ENCODE measurements at regions not wholly inside any gene's neighbourhood (a gene's known extent, or its start where the extent isn't known, plus 50 kb on each side); places are given as distances from the start of the nearest gene placed in this dataset.

- Histone ChIP-seq H3K27ac (no peak overlapping the region), H3K9me3 (no peaks in the 10 kb centered on the region), H3K4me3 (no peak overlapping the region), H3K36me3 (ENCODE audit: insufficient read depth in 1 of 2, low read depth in 1 of 2) (no peaks in the 10 kb centered on the region), H3K27me3 (ENCODE audit: insufficient read depth in 3 of 3, low read length in 2 of 3) (no peaks in the 10 kb centered on the region), H3K4me1 (no peaks in the 10 kb centered on the region)
- TF ChIP-seq CTCF (IDR thresholded peaks at IDR 0.05): no peak
- DNase-seq: no peak
- ATAC-seq: no peak
- WGBS, 3 donors: 51 to 55% (median 53%) methylated on average over 5 of the region's 5 CpGs
- intact Hi-C loops (cut with DNase I): no loop called here
Observed at GRCh38 chr2:221758076-221758475, 186.0 kb upstream of the EPHA4 start.

DNA sequence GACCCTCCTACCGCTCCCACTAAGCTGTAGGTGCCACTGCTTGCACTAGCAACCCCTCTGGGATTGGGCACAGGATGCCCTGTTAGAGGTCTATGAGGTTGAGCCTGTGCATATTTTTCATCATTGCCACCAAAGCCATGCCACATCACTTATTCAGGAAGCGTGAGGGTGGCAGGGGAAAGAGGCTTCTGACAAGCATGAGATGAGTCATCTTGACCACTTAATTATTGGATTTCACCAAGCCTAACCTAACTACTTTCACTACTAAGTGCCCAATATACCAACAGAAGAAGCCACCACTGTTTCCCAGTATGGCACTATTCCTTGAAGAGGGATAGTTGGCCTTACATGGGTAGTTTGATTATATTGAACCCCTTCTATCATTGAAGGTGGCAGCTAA is 181.3 kb upstream of the EPHA4 start:
- 92 to 100% (median 93%) methylated on average over 2 of the region's 2 CpGs for WGBS, 3 donors
- no peak for DNase-seq
- Histone ChIP-seq H3K4me1 (no peaks in the 10 kb centered on the region), H3K4me3 (no peak overlapping the region), H3K9me3 (no peaks in the 10 kb centered on the region), H3K27me3 (ENCODE audit: insufficient read depth in 3 of 3, low read length in 2 of 3) (no peaks in the 10 kb centered on the region), H3K36me3 (ENCODE audit: insufficient read depth in 1 of 2, low read depth in 1 of 2) (no peaks in the 10 kb centered on the region), H3K27ac (no peak overlapping the region)
- intact Hi-C loops (cut with DNase I): no loop called here
- ATAC-seq: no peak
- no peak for TF ChIP-seq CTCF (IDR thresholded peaks at IDR 0.05)

GRCh38 chr2:221752781-221753180 is 180.7 kb upstream of the EPHA4 start:
- no peak for DNase-seq
- 88 to 92% (median 91%) methylated on average over 4 of the region's 4 CpGs for WGBS, 3 donors
- intact Hi-C loops (cut with DNase I): no loop called here

DNA sequence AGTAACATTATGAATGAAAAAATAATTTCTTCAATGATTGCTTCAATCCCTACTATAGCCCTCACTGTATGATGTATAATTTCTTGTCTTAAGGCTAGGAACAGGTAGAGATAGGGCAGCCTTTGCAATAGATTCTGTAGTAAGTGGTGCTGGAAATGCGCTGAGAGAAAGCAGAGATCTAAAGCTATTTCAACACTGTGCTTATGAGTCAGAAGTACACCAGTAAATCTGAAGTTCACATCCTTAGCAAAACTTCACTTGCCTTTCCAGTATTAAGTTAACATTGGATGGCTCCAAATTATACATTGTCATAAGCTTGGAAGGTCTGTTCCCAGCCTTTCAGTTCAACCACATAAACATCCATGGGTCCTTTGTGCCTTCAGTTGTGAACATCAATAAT is 178.2 kb upstream of the EPHA4 start:
- Histone ChIP-seq H3K4me1 (no peaks in the 10 kb centered on the region), H3K27ac (no peak overlapping the region), H3K9me3 (no peaks in the 10 kb centered on the region), H3K4me3 (no peak overlapping the region), H3K27me3 (ENCODE audit: insufficient read depth in 3 of 3, low read length in 2 of 3) (no peaks in the 10 kb centered on the region), H3K36me3 (ENCODE audit: insufficient read depth in 1 of 2, low read depth in 1 of 2) (no peaks in the 10 kb centered on the region)
- ATAC-seq (no peak), DNase-seq (no peak)
- WGBS, 3 donors: 91 to 97% (median 95%) methylated on average over 1 of the region's 1 CpG
- intact Hi-C loops (cut with DNase I): no loop called here
- no peak for TF ChIP-seq CTCF (IDR thresholded peaks at IDR 0.05)

More at GRCh38 chr2:221752781-221753180, 180.7 kb upstream of the EPHA4 start:
- Histone ChIP-seq H3K36me3 (ENCODE audit: insufficient read depth in 1 of 2, low read depth in 1 of 2) (no peaks in the 10 kb centered on the region), H3K4me1 (no peaks in the 10 kb centered on the region), H3K9me3 (no peaks in the 10 kb centered on the region), H3K4me3 (no peak overlapping the region), H3K27ac (no peak overlapping the region), H3K27me3 (ENCODE audit: insufficient read depth in 3 of 3, low read length in 2 of 3) (no peaks in the 10 kb centered on the region)
- TF ChIP-seq CTCF (IDR thresholded peaks at IDR 0.05): no peak
- no peak for ATAC-seq

DNA sequence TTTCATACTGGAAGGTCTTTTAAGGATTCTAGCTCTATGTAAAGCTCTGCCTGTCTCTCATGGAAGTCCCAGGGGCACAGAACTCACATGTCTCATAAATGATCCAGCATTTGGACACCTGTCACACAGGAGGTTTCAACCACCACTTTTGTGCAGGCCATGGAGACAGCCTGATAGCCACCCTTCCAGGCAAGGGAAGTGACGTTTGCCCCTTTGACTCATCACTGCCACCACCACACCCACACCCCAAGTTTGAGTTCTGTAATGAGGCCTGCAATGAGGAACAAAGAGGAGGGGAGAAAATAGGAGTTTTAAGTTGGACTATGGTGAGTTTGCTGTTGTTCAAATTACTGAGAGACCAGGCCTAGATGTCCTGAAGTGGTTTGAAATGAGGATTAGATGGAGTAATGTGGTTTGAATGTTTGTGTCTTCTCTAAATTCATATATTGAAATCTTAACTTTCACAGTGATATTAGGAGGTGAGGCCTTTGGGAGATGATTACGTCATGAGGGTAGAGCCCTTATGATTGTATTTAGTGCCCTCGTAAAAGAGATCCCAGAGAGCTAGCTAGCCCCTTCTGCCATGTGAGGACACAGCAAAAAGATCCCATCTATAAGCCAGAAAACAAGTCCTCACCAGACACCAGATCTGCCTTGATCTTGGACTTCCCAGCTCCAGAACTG is 175.3 kb upstream of the EPHA4 start:
- no peaks in the 10 kb centered on the region for H3K36me3 ChIP-seq (ENCODE audit: insufficient read depth in 1 of 2, low read depth in 1 of 2)
- no peak for TF ChIP-seq CTCF (IDR thresholded peaks at IDR 0.05)
- H3K27ac ChIP-seq: no peak overlapping the region
- no peaks in the 10 kb centered on the region for H3K4me1 ChIP-seq
- H3K27me3 ChIP-seq (ENCODE audit: insufficient read depth in 3 of 3, low read length in 2 of 3): no peaks in the 10 kb centered on the region
- no peak overlapping the region for H3K4me3 ChIP-seq
- no peak for DNase-seq
- no peaks in the 10 kb centered on the region for H3K9me3 ChIP-seq
- WGBS, 3 donors: 77 to 83% (median 83%) methylated on average over 3 of the region's 3 CpGs
- ATAC-seq: no peak
- intact Hi-C loops (cut with DNase I): no loop called here

All from psoas muscle (tissue), 7 donors.